GM10248 (cell line): ENCODE measurements at regions not wholly inside any gene's neighbourhood (a gene's known extent, or its start where the extent isn't known, plus 50 kb on each side); places are given as distances from the start of the nearest gene placed in this dataset.

Experiments
- CTCF ChIA-PET: fragments of 300-600 bp; sonication (Branson Sonifier 250); formaldehyde crosslinking; extraction: SDS; loops from one replicate; lab custom pipeline; 2021; ENCODE audit warnings: antibody characterized with exemption; lab: Yijun Ruan, JAX
- POLR2A ChIA-PET: fragments of 350-650 bp; sonication (Branson Sonifier 250); formaldehyde crosslinking; extraction: SDS; loops from one replicate; lab custom pipeline; 2020; ENCODE audit warnings: antibody characterized with exemption; lab: Yijun Ruan, JAX
- DNase-seq: peaks from one replicate; pipeline ENCODE4 v3.0.0; 2012; ENCODE audit errors: extremely low spot score
- TF ChIP-seq, protein P1 (sequence below): IDR thresholded peaks from 2 replicates; pipeline ENCODE4 v1.5.1; 2012; ENCODE audit warnings: mild to moderate bottlenecking, low read depth; ENCODE audit errors: extremely low read depth, missing control alignments, control extremely low read depth

DNA sequence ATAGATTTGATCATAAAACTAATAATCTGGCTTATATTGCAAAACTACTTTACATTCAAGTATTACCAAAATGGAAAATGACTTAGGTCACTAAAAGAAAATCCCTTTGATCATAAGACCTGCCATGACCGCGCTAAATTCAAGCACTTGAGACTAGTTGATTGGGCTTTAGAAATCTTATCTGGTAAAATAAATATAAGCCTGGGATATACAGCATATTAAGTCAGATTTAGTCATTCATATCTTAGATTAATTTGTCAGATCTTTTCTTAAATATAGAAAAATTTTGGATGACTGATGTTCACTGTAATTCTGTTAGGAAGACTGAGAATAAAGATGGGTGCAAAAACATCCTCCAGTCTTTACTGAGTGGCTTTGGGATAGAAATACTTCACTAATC, 450.0 kb downstream of the HTR7 start:
- CTCF ChIA-PET, result no interaction called here
- POLR2A ChIA-PET, result no interaction called here
- no peak for DNase-seq
- TF ChIP-seq, protein P1, sequence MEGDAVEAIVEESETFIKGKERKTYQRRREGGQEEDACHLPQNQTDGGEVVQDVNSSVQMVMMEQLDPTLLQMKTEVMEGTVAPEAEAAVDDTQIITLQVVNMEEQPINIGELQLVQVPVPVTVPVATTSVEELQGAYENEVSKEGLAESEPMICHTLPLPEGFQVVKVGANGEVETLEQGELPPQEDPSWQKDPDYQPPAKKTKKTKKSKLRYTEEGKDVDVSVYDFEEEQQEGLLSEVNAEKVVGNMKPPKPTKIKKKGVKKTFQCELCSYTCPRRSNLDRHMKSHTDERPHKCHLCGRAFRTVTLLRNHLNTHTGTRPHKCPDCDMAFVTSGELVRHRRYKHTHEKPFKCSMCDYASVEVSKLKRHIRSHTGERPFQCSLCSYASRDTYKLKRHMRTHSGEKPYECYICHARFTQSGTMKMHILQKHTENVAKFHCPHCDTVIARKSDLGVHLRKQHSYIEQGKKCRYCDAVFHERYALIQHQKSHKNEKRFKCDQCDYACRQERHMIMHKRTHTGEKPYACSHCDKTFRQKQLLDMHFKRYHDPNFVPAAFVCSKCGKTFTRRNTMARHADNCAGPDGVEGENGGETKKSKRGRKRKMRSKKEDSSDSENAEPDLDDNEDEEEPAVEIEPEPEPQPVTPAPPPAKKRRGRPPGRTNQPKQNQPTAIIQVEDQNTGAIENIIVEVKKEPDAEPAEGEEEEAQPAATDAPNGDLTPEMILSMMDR, result no peak

DNA sequence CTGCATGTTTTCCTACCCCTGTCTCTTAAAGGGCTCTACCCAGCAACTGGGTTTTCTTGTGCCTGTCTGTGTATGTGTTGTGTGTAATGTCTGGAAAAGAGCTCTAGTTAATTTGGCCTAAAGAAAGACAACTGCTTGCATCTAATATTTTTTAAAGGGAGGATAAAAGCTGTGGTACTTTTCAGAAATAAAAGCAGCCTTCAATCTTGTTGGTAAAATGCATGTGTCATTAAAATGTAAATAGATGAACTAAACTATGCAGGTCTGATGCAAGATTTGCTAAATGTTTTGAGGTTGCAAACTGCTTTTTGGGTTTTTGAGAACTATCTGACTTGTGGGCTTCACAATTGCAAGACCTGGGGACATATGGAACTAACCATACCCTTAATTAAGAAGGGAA, 445.3 kb downstream of the HTR7 start:
- no peak for DNase-seq
- POLR2A ChIA-PET, result no interaction called here
- TF ChIP-seq, protein P1, result no peak
- CTCF ChIA-PET, result no interaction called here

DNA sequence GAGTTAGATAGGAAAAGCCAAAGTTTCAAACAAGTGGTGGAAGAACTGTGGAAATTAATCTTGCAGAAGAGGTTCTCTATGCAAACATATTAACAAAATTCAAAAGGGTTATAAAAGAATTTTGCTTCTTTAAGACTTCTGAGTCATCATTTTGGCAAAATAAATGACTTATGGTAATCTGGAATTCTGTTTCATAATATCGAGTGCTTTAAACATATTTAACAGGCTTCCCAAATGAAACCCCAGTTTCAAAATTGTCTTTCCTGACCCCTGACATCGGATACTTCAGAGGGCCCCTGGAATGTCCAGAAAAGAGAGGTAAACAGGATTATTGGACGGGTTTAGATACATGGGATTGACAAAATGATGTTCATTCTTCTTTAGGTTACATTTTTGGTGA, 444.6 kb downstream of the HTR7 start:
- CTCF ChIA-PET, result no interaction called here
- no peak for DNase-seq

DNA sequence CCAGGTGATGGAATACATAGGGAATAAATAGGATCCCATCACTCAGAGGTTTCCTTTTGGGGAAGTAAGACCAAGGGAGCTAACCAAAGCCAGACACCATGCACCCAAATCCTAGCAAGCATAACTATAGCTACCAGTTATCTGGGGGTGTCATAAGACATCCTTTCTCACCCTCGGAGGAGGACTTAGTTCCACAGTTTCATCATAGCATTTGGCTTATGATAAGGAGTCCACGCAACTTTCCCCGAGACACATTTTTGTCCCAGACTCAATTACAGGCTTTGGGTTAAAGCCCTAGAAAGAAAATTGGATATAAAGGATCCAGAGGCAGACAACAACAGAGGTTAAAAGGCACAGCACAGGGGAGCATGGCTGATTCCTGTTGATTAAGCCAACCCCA, 442.9 kb downstream of the HTR7 start:
- POLR2A ChIA-PET, result no interaction called here
- TF ChIP-seq, protein P1, result no peak
- no peak for DNase-seq
- CTCF ChIA-PET, result no interaction called here

More for the DNA sequence above, 444.6 kb downstream of the HTR7 start:
- TF ChIP-seq, protein P1, result no peak
- POLR2A ChIA-PET, result no interaction called here

DNA sequence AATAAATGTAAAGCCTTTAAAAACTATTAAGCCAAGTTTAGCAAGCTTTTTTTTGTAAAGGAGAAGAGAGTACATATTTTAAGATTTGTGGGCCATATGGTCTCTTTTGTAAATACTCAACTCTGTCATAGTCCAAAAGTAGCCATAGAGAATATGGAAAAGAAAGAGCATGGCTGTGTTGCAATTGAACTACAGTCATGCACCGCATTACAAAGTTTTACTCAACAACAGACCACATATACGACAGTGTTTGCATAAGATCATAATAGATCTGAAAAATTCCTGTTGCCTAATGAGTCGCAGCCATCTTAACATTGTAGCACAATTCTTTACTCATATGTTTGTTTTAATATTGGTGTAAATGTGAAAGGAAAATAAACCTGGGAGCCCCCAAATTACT, 440.8 kb downstream of the HTR7 start:
- CTCF ChIA-PET, result no interaction called here
- TF ChIP-seq, protein P1, result no peak
- DNase-seq, result no peak
- POLR2A ChIA-PET, result no interaction called here

DNA sequence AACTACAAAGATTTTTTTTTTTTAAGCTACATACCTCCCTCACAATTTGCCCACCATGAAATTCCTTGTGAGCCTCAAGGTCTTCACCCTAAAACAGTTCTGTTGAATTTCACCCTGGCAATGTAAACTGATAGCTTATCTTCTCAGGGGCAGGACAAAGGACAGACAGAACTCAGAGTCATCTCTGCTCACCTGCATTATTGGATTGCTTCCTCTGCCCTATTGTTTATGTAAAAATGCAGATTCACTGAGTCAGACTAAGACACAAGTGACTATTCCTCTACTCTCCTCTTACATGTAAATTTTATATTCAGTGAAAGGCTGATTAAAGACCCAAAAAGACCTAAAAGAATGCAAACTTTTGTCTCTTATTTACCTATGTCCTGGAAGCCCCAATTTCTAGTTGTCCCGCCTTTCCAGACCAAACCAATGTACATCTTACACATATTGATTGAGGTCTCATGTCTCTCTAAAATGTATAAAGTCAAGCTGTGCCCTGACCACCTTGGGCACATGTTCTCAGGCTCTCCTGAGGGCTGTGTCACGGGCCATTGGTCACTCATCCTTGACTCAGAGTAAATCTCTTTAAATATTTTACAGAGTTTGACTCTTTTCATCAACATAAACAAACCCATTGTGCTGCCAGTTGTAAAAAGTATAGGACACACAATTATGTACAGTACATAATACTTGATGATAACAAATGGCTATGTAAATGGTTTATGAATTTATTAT, 440.2 kb downstream of the HTR7 start:
- ChIA-PET POLR2A (no interaction called here), CTCF (no interaction called here)
- DNase-seq, result no peak
- TF ChIP-seq, protein P1, result no peak
